Stimulated activated CD4-positive, alpha-beta T cell treated with anti-CD3 and anti-CD28 coated beads, Interleukin-1b, Interleukin-23, amount 100 ng/mL, for 4 hours (primary cell): ENCODE measurements at regions not wholly inside any gene's neighbourhood (a gene's known extent, or its start where the extent isn't known, plus 50 kb on each side); places are given as distances from the start of the nearest gene placed in this dataset.
"Not testable (repeated sequence)": the region's sequence is repeated elsewhere in the genome, so short reads cannot be mapped to it uniquely, and the experiment has no call there.

ENCODE experiments used
- DNase-seq, 2 donors: peaks; one replicate each; pipeline ENCODE4 v3.0.0-alpha.2; 2020; ENCODE audit warnings: low read depth in 2 of 2

- DNase-seq, result no peak
These were observed 187.0 kb downstream of the CARTPT start for GRCh38 chr5:71905834-71906711.

DNA sequence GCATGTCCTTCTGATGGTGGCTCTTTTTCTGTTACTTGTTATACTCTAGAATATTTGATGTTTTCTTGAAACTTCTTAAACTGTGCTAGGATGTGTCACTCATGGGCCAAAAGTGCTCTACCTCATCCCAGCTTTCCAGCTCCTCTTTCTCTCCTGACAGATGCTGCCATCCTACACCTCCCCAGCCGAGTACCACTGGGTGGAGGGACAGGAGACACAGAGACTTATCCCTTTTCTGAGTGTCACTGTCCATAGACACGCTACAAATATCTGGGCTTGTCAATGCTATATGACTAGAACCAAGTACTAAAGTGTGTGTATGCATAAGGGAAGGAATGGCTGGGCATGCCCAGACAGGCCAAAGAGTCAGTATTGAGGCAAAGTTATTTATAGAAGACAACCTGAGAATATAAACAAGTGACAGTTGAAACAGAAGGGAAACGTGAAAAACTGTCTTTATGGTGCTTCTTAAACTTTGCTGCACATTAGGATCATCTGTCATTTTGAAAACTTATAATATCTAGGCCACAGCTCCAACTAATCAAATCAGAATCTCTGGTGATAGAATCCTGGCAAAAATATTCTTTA is 188.0 kb downstream of the CARTPT start:
- DNase-seq, result no peak

DNA sequence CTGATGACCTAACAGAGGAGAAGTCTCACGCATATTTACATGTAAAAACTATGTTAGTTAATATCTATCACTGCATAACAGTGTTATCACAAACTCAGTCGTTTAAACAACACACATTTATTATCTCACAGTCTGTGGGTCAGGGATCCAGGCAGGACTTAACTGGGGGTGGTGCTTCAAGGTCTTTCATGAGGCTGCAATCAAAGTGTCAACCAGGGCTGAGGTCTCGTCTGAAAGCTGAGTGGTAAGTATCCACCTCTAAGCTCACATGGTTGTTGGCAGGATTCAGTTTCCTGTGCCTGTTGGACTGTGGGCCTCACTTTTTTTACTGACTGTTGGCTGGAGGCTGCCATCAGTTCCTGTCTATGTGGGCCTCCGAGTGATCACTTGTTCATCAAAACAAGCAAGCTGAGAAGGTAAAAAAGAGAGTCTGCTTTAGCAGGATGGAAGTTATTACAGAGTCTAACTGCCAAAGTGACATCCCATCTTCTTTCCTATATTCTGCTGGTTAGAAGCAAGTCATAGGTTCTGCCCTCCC is 188.6 kb downstream of the CARTPT start:
- no peak for DNase-seq

DNA sequence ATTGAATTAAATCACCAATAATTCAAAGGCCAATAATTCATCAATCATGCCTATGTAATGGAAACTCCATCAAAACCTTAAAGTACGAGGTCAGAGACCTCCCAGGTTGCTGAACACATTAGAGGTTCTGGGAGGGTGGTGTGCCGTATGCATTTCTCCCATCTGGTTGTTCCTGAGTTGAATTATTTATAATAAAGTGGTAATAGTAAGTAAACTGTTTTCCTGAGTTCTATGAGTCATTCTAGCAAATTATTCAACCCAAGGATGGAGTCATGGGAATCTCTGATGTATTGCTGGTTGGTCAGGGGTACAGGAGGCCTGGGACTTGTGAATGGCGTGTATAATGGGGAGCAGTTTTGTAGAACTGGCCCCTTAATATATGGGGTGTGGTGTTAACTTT is 191.7 kb downstream of the CARTPT start:
- no peak for DNase-seq

GRCh38 chr5:71912021-71912420 is 192.9 kb downstream of the CARTPT start:
- no peak for DNase-seq

- no peak for DNase-seq
These were observed 193.0 kb upstream of the MAP1B start for GRCh38 chr5:71914281-71914680.

- no peak for DNase-seq
These were observed 184.6 kb upstream of the MAP1B start for GRCh38 chr5:71922584-71923106.

GRCh38 chr5:71923755-71924154 is 183.5 kb upstream of the MAP1B start:
- no peak for DNase-seq

GRCh38 chr5:71924325-71924724 is 182.9 kb upstream of the MAP1B start:
- no peak for DNase-seq

- DNase-seq, result no peak
These were observed 182.3 kb upstream of the MAP1B start for GRCh38 chr5:71924980-71925379.

GRCh38 chr5:71925608-71926091 is 181.6 kb upstream of the MAP1B start:
- no peak for DNase-seq

DNA sequence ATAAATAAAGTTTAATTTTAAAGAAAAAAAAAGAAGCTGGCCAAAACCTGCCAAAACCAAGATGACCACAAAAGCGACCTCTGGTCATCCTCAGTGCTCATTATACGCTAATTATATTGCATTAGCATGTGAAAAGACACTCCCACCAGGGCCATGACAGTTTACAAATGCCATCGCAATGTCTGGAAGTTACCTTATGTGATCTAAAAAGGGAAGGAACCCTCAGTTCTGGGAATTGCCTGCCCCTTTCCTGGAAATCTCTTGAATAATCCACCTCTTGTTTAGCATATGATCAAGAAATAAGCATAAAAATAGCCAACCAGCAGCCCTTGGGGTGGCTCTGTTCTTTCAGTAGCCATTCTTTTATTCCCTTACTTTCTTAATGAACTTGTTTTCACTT is 178.3 kb upstream of the MAP1B start:
- DNase-seq, result no peak

DNA sequence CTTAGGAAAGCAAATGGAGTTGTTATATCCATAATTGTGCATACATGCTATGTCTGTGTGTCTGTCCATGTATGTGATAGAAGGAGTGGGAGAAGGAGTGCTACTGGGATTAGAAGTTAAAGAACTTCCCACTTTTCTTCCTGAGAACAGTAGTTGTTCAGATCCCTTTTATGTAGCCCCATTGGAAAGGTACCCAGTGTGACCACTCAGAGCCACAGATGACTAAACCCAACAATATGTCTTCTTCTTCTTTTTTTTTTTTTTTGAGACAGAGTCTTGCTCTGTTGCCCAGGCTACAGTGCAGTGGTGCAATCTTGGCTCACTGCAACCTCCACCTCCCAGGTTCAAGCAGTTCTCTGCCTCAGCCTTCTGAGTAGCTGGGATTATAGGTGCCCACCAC is 176.7 kb upstream of the MAP1B start:
- not testable (repeated sequence) for DNase-seq

GRCh38 chr5:71932131-71932654 is 175.1 kb upstream of the MAP1B start:
- no peak for DNase-seq

GRCh38 chr5:71932655-71933338 is 174.5 kb upstream of the MAP1B start:
- no peak for DNase-seq

GRCh38 chr5:71934322-71934721 is 173.0 kb upstream of the MAP1B start:
- no peak for DNase-seq

- DNase-seq, result no peak
These were observed 169.2 kb upstream of the MAP1B start for GRCh38 chr5:71937921-71938698.

DNA sequence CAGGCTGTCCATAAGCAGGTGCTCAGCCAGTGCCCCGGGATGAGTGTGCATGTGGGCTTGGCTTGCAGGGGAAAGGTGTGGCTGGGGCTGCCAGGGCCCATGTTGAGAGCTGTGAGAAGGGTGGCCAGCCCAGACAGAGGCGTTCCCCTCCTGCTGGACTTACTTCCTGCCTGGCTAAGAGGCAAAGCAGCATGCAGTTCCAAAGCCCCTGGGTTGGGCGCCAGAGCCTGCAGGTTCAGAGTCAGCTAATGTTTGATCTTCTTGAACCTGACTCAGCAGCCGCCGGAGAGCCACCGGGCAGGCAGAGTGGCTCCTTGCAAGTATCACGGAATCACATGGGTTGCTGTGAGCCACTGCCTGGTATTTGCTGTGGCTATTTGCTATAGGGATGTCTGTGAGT is 168.4 kb upstream of the MAP1B start:
- no peak for DNase-seq

DNA sequence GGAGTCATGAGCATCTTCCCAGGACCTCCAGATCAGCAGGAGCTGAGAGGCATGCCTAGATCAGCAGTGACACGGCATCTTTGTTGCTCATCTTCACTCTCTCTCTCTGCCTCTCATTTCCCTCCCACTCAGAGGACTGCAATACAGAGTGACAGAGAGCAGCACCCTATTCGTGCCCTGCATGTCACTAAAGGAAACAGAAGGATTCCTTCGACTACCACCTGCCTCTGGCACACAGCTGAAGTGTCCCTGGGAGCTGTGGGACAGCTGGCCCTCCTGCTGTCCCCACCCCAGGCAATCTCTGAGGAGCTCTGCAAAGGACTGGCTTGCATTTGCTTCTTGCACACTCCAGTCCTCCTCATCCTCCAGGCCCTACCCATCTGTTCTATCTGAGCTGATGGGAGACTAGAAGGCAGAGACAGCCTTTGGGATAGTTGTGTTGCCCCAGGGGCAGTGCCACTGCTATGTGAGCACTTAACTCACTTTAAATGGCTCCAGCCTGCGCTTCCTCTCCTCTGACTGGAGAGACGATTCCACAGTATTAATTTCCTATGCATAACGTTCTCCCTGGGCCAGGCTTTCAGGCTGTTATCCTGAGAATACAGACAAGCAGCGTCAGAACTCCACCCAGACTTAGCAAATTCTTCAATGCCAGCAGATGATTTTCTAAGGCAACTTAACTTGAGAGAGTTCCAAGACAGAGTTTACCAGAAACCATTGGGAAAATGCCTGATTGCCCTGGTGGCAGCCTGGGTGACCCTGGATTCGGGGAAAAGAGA is 167.6 kb upstream of the MAP1B start:
- no peak for DNase-seq

DNA sequence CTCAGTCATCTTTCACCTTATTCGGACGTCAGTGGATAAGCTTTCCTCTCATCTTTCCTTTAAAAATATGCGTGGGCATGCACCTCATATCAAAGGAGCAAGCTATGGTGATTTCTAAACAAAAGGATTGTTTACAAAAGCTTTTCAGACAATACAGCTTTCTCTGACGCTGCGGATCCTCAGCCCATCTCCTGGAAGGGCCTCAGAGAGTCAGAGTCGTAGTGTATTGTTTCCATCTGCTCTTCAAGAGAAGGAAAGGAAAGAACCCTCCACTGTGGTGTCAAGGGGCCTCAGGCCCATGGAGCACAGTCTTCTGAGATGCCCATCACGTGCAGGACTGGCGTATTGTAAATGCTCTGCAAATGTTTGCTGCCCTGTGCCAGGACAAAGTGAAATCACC is 163.4 kb upstream of the MAP1B start:
- DNase-seq, result no peak
